ENCODE measurements at regions not wholly inside any gene's neighbourhood (a gene's known extent, or its start where the extent isn't known, plus 50 kb on each side); places are given as distances from the start of the nearest gene placed in this dataset.
"Not testable (repeated sequence)": the region's sequence is repeated elsewhere in the genome, so short reads cannot be mapped to it uniquely, and the experiment has no call there.

GRCh38 chr12:74015118-74015517 is 522.5 kb upstream of the ATXN7L3B start:
- Histone ChIP-seq H3K4me3 (ENCODE audit: low read depth, low read length) (no peak overlapping the region), H3K27me3 (ENCODE audit: control insufficient read depth, insufficient read depth, low read length) (no peaks in the 10 kb centered on the region), H3K36me3 (ENCODE audit: control insufficient read depth, insufficient read depth, low read length) (no peaks in the 10 kb centered on the region)
- TF ChIP-seq CTCF (IDR thresholded peaks at IDR 0.05; ENCODE audit: insufficient read depth, low read length, poor library complexity, severe bottlenecking): no peak
- DNase-seq (ENCODE audit: low read depth): no peak

GRCh38 chr12:74016324-74016723 is 521.3 kb upstream of the ATXN7L3B start:
- not testable (repeated sequence) for H3K27me3 ChIP-seq (ENCODE audit: control insufficient read depth, insufficient read depth, low read length); DNase-seq (ENCODE audit: low read depth); H3K36me3 ChIP-seq (ENCODE audit: control insufficient read depth, insufficient read depth, low read length); H3K4me3 ChIP-seq (ENCODE audit: low read depth, low read length)

GRCh38 chr12:74018849-74019248 is 518.8 kb upstream of the ATXN7L3B start:
- H3K27me3 ChIP-seq (ENCODE audit: control insufficient read depth, insufficient read depth, low read length): no peaks in the 10 kb centered on the region
- no peak for TF ChIP-seq CTCF (IDR thresholded peaks at IDR 0.05; ENCODE audit: insufficient read depth, low read length, poor library complexity, severe bottlenecking)
- no peak for DNase-seq (ENCODE audit: low read depth)
- H3K36me3 ChIP-seq (ENCODE audit: control insufficient read depth, insufficient read depth, low read length): no peaks in the 10 kb centered on the region
- H3K4me3 ChIP-seq (ENCODE audit: low read depth, low read length): no peak overlapping the region

- no peaks in the 10 kb centered on the region for H3K36me3 ChIP-seq (ENCODE audit: control insufficient read depth, insufficient read depth, low read length)
- no peaks in the 10 kb centered on the region for H3K27me3 ChIP-seq (ENCODE audit: control insufficient read depth, insufficient read depth, low read length)
- DNase-seq (ENCODE audit: low read depth): peak; percentile 14
- peak; percentile 89 for TF ChIP-seq CTCF (IDR thresholded peaks at IDR 0.05; ENCODE audit: insufficient read depth, low read length, poor library complexity, severe bottlenecking)
- no peak overlapping the region for H3K4me3 ChIP-seq (ENCODE audit: low read depth, low read length)
Observed at GRCh38 chr12:74021937-74022336, 515.7 kb upstream of the ATXN7L3B start.

- no peak for TF ChIP-seq CTCF (IDR thresholded peaks at IDR 0.05; ENCODE audit: insufficient read depth, low read length, poor library complexity, severe bottlenecking)
- Histone ChIP-seq H3K27me3 (ENCODE audit: control insufficient read depth, insufficient read depth, low read length) (no peaks in the 10 kb centered on the region), H3K36me3 (ENCODE audit: control insufficient read depth, insufficient read depth, low read length) (no peaks in the 10 kb centered on the region), H3K4me3 (ENCODE audit: low read depth, low read length) (no peak overlapping the region)
- no peak for DNase-seq (ENCODE audit: low read depth)
Observed at GRCh38 chr12:74031045-74031444, 506.6 kb upstream of the ATXN7L3B start.

- no peaks in the 10 kb centered on the region for H3K27me3 ChIP-seq (ENCODE audit: control insufficient read depth, insufficient read depth, low read length)
- TF ChIP-seq CTCF (IDR thresholded peaks at IDR 0.05; ENCODE audit: insufficient read depth, low read length, poor library complexity, severe bottlenecking): no peak
- no peak overlapping the region for H3K4me3 ChIP-seq (ENCODE audit: low read depth, low read length)
- DNase-seq (ENCODE audit: low read depth): no peak
- no peaks in the 10 kb centered on the region for H3K36me3 ChIP-seq (ENCODE audit: control insufficient read depth, insufficient read depth, low read length)
Observed at GRCh38 chr12:74033531-74033930, 504.1 kb upstream of the ATXN7L3B start.

- H3K27me3 ChIP-seq (ENCODE audit: control insufficient read depth, insufficient read depth, low read length); H3K36me3 ChIP-seq (ENCODE audit: control insufficient read depth, insufficient read depth, low read length); H3K4me3 ChIP-seq (ENCODE audit: low read depth, low read length): not testable (repeated sequence)
Observed at GRCh38 chr12:74039138-74039537, 498.5 kb upstream of the ATXN7L3B start.

More at GRCh38 chr12:74039138-74039537, 498.5 kb upstream of the ATXN7L3B start:
- not testable (repeated sequence) for DNase-seq (ENCODE audit: low read depth)

Measured in kidney epithelial cell (primary cell).